ENCODE measurements at regions not wholly inside any gene's neighbourhood (a gene's known extent, or its start where the extent isn't known, plus 50 kb on each side); places are given as distances from the start of the nearest gene placed in this dataset.

- Mint-ChIP-seq H3K9me3 (ENCODE audit: unreplicated experiment) (no peaks in the 10 kb centered on the region), H3K36me3 (ENCODE audit: insufficient read depth, unreplicated experiment) (no peaks in the 10 kb centered on the region), H3K27me3 (ENCODE audit: insufficient read depth, unreplicated experiment) (no peaks in the 10 kb centered on the region), H3K4me3 (ENCODE audit: unreplicated experiment) (no peak overlapping the region), H3K4me1 (ENCODE audit: low read depth, unreplicated experiment) (no peaks in the 10 kb centered on the region), H3K27ac (ENCODE audit: unreplicated experiment) (no peak overlapping the region)
- Histone ChIP-seq H3K36me3 (ENCODE audit: control insufficient read depth, insufficient read depth, low read length) (no peaks in the 10 kb centered on the region), H3K4me1 (no peaks in the 10 kb centered on the region), H3K27me3 (replicated peaks; ENCODE audit: control insufficient read depth, insufficient read depth, low read length) (no peaks in the 10 kb centered on the region; the same call in 1 of the 2 replicates), H3K9me3 (no peaks in the 10 kb centered on the region), H3K4me3 (ENCODE audit: low read depth, low read length) (no peak overlapping the region)
- CTCF ChIA-PET = no interaction called here
- no peak for TF ChIP-seq CTCF (IDR thresholded peaks at IDR 0.05; ENCODE audit: insufficient read depth in 1 of 2, low read depth in 1 of 2, low read length in 1 of 2, severe bottlenecking in 1 of 2, unreplicated experiment in 1 of 2)
- no peak for DNase-seq
- BruUV-seq (replicated peaks) = no TSS peak
- intact Hi-C loops (cut with micrococcal nuclease; ENCODE audit: unreplicated experiment) = no loop called here
- POLR2A ChIA-PET = no interaction called here
These were observed 331.5 kb upstream of the LRP1B start for GRCh38 chr2:142462306-142462705.

- DNase-seq = no peak
- peaks cover 6% of the 10 kb centered on the region for H3K27me3 Mint-ChIP-seq (ENCODE audit: insufficient read depth, unreplicated experiment)
- no TSS peak for BruUV-seq (replicated peaks)
- intact Hi-C loops (cut with micrococcal nuclease; ENCODE audit: unreplicated experiment) = no loop called here
- no peak overlapping the region for H3K4me3 Mint-ChIP-seq (ENCODE audit: unreplicated experiment)
- H3K4me1 ChIP-seq = no peaks in the 10 kb centered on the region
- TF ChIP-seq CTCF (IDR thresholded peaks at IDR 0.05; ENCODE audit: insufficient read depth in 1 of 2, low read depth in 1 of 2, low read length in 1 of 2, severe bottlenecking in 1 of 2, unreplicated experiment in 1 of 2) = no peak
- no peaks in the 10 kb centered on the region for H3K36me3 Mint-ChIP-seq (ENCODE audit: insufficient read depth, unreplicated experiment)
- no peak overlapping the region for H3K4me3 ChIP-seq (ENCODE audit: low read depth, low read length)
- no peaks in the 10 kb centered on the region for H3K9me3 Mint-ChIP-seq (ENCODE audit: unreplicated experiment)
- no peaks in the 10 kb centered on the region for H3K9me3 ChIP-seq
- no peaks in the 10 kb centered on the region for H3K4me1 Mint-ChIP-seq (ENCODE audit: low read depth, unreplicated experiment)
- H3K27ac Mint-ChIP-seq (ENCODE audit: unreplicated experiment) = no peak overlapping the region
- ChIA-PET CTCF (no interaction called here), POLR2A (no interaction called here)
- no peaks in the 10 kb centered on the region for H3K36me3 ChIP-seq (ENCODE audit: control insufficient read depth, insufficient read depth, low read length)
- H3K27me3 ChIP-seq (replicated peaks; ENCODE audit: control insufficient read depth, insufficient read depth, low read length) = no peaks in the 10 kb centered on the region
These were observed 314.8 kb upstream of the LRP1B start for GRCh38 chr2:142445551-142446072.

GRCh38 chr2:142445023-142445422 is 314.2 kb upstream of the LRP1B start:
- intact Hi-C loops (cut with micrococcal nuclease; ENCODE audit: unreplicated experiment) = no loop called here
- H3K4me1 ChIP-seq = no peaks in the 10 kb centered on the region
- TF ChIP-seq CTCF (IDR thresholded peaks at IDR 0.05; ENCODE audit: insufficient read depth in 1 of 2, low read depth in 1 of 2, low read length in 1 of 2, severe bottlenecking in 1 of 2, unreplicated experiment in 1 of 2) = no peak
- Mint-ChIP-seq H3K9me3 (ENCODE audit: unreplicated experiment) (no peaks in the 10 kb centered on the region), H3K27me3 (ENCODE audit: insufficient read depth, unreplicated experiment) (peaks cover 6% of the 10 kb centered on the region), H3K4me3 (ENCODE audit: unreplicated experiment) (no peak overlapping the region), H3K27ac (ENCODE audit: unreplicated experiment) (no peak overlapping the region), H3K36me3 (ENCODE audit: insufficient read depth, unreplicated experiment) (no peaks in the 10 kb centered on the region), H3K4me1 (ENCODE audit: low read depth, unreplicated experiment) (no peaks in the 10 kb centered on the region)
- no peaks in the 10 kb centered on the region for H3K27me3 ChIP-seq (replicated peaks; ENCODE audit: control insufficient read depth, insufficient read depth, low read length)
- no peaks in the 10 kb centered on the region for H3K9me3 ChIP-seq
- no peak overlapping the region for H3K4me3 ChIP-seq (ENCODE audit: low read depth, low read length)
- no peak for DNase-seq
- H3K36me3 ChIP-seq (ENCODE audit: control insufficient read depth, insufficient read depth, low read length) = no peaks in the 10 kb centered on the region
- POLR2A ChIA-PET = no interaction called here
- CTCF ChIA-PET = no interaction called here
- BruUV-seq (replicated peaks) = no TSS peak

Measured in Caco-2 (cell line).